Activated CD8-positive, alpha-beta T cell treated with anti-CD3 and anti-CD28 coated beads, Interleukin-2, amount 10 ng/mL, durations not matched to agents 7 days and 5 days (primary cell): ENCODE measurements at regions not wholly inside any gene's neighbourhood (a gene's known extent, or its start where the extent isn't known, plus 50 kb on each side); places are given as distances from the start of the nearest gene placed in this dataset.

ENCODE experiments used
- ATAC-seq: fragments of 150-1000 bp; cut with Tn5 transposase; one replicate; pipeline ENCODE4 v1.10.0; 2021; ENCODE audit warnings: moderate library complexity
- CTCF ChIA-PET: fragments of 350-600 bp; sonication (Branson Sonifier 250); formaldehyde crosslinking; loops from one replicate; lab custom pipeline; 2021; ENCODE audit warnings: antibody characterized with exemption; lab: Charles Lee
- POLR2A ChIA-PET: fragments of 350-600 bp; sonication (Branson Sonifier 250); formaldehyde crosslinking; loops from one replicate; lab custom pipeline; 2021; ENCODE audit warnings: antibody characterized with exemption; lab: Charles Lee
- DNase-seq: peaks from one replicate; pipeline ENCODE4 v3.0.0-alpha.2; 2020
- H3K27ac Mint-ChIP-seq: one replicate; pipeline ENCODE4 v1.8.0; 2021; ENCODE audit warnings: mild to moderate bottlenecking, mixed read lengths
- H3K27me3 Mint-ChIP-seq: one replicate; pipeline ENCODE4 v1.8.0; 2021; ENCODE audit warnings: low read depth, mixed read lengths
- H3K36me3 Mint-ChIP-seq: one replicate; pipeline ENCODE4 v1.8.0; 2021; ENCODE audit warnings: low read depth, mixed read lengths
- H3K4me1 Mint-ChIP-seq: one replicate; pipeline ENCODE4 v1.8.0; 2021; ENCODE audit warnings: low read depth, mixed read lengths
- H3K4me3 Mint-ChIP-seq: one replicate; pipeline ENCODE4 v1.8.0; 2021; ENCODE audit warnings: mild to moderate bottlenecking, mixed read lengths
- H3K9me3 Mint-ChIP-seq: one replicate; pipeline ENCODE4 v1.8.0; 2022; ENCODE audit warnings: mixed read lengths; ENCODE audit not compliant: insufficient read depth

DNA sequence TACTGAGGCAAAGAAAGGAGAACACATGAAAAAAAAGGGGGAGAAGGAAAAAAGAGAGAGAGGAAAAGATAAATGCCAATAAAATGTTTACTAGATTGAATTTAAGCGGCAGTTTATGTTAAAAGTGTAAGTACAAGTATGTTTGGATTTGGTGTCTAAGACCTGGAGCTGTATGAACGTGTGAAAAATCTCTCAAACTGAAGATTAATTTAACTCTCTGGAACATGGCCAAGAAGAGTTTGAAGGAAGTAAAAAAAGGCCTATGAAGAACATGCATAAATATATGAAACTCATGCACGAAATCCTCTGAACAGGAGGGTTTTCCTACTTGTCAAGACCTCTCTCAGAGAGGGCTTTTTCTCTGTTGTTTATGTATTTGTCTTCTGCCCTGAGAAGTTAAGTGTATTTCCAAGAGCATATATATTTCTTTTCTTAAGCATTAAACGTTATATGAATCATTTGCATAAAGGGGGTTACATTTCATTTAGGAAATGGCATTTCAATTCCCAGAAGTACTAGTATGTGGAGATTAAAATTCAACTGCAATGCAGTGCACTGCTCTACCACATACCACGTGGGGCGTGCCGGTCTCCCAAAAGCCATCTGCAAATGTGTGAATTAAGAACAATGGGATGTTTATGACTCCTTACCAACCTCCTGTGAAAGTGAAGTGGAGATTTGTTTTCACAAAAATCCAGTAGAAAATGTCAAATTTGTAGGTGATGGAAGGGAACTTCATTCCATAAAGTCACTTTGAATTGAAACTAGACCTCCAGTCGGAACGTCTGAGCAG lies 281.1 kb upstream of the TRIB2 start:
- no peak for ATAC-seq
- CTCF ChIA-PET: interaction anchor here (1.1 kb wide), 1 partner anchor 281 kb away, joined by 3 read pairs; the partner anchor contains the start of gene TRIB2
- Mint-ChIP-seq H3K36me3 (peaks cover 2% of the 10 kb centered on the region), H3K4me1 (peaks cover 24% of the 10 kb centered on the region), H3K9me3 (no peaks in the 10 kb centered on the region), H3K27ac (no peak overlapping the region), H3K27me3 (no peaks in the 10 kb centered on the region), H3K4me3 (no peak overlapping the region)
- no peak for DNase-seq
- POLR2A ChIA-PET: no interaction called here

DNA sequence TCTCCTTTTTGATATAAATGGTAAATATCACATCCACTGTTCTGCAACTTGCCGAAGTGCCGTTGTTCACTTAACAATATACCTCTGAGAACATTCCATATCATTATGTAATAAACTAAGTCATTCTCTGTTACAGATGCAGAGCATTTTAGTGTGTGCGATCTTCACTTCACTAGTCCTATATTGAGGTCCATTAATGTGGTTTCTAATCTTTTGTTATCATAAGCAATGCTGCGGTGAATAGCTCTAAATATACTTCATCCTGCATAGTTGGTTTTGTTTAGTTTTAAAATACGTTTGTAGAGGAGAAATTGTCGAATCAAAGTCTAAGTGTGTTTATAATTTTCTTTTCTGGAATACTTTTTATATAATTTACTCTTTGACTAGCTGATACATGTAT lies 280.3 kb upstream of the TRIB2 start:
- Mint-ChIP-seq H3K27ac (no peak overlapping the region), H3K9me3 (no peaks in the 10 kb centered on the region), H3K4me3 (no peak overlapping the region), H3K4me1 (peaks cover 17% of the 10 kb centered on the region), H3K36me3 (no peaks in the 10 kb centered on the region), H3K27me3 (no peaks in the 10 kb centered on the region)
- no peak for ATAC-seq
- ChIA-PET POLR2A (no interaction called here), CTCF (interaction anchor here (1.1 to 1.3 kb wide), 3 partner anchors 65 to 280 kb away, joined by 3 read pairs; partner anchors contain the start of gene TRIB2)
- DNase-seq: no peak

DNA sequence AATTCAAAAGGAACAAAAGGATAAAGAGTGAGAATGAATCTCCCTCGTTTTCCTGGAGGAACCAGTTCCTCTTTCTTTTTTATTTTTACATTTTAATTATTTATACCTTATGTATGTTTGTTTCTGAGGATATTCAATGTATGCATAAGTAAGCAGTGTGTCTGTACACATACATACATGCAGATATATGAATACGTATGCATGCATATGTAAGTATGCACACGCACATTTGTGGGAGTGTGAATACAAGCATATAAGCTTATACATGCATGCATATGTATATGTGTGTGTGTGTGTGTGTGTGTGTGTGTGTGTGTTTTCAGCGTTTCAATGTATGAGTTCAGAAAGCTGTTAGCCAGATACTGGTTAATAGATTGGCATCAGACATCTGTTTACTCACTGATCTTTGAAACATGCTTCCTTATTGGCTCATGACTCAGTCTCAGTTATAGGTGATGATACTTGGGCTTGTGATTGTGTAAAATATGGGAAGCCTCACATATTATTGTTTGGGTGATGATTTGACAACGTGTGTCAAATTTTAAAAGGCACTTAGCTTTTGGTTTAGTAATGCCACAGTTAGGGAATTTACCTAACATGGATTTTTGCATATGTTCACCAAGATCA lies 279.7 kb upstream of the TRIB2 start:
- peaks cover 19% of the 10 kb centered on the region for H3K4me1 Mint-ChIP-seq
- H3K36me3 Mint-ChIP-seq: no peaks in the 10 kb centered on the region
- no peaks in the 10 kb centered on the region for H3K27me3 Mint-ChIP-seq
- no peaks in the 10 kb centered on the region for H3K9me3 Mint-ChIP-seq
- DNase-seq (no peak), ATAC-seq (no peak)
- CTCF ChIA-PET: interaction anchor here (1.0 to 1.3 kb wide), 6 partner anchors 9 to 280 kb away, joined by 3 to 4 read pairs (median 3); partner anchors contain the start of gene TRIB2
- no peak overlapping the region for H3K4me3 Mint-ChIP-seq
- H3K27ac Mint-ChIP-seq: no peak overlapping the region
- POLR2A ChIA-PET: no interaction called here

DNA sequence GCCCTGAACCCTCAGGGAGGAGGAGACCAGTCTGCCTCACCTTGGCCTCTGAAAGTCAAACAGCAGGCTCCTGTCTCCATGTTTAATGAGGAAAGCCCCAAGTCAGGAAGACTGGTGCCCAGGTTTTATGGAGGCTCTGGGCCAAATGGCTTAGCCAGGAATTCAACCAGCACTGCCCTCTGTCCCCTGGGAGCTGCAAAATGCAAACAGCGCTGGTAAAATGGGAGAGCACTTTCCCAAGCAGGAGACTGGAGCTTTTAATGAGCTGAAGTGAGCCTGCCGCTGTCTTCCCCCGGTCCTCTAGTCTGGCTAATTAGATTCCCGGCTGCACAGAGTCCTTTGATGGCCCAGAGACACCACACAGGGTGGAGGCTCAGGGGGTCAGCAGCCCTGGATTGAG lies 276.0 kb upstream of the TRIB2 start:
- no peaks in the 10 kb centered on the region for H3K27me3 Mint-ChIP-seq
- ATAC-seq: no peak
- H3K4me3 Mint-ChIP-seq: no peak overlapping the region
- no peak overlapping the region for H3K27ac Mint-ChIP-seq
- H3K4me1 Mint-ChIP-seq: peaks cover 28% of the 10 kb centered on the region
- no peaks in the 10 kb centered on the region for H3K36me3 Mint-ChIP-seq
- no peaks in the 10 kb centered on the region for H3K9me3 Mint-ChIP-seq
- ChIA-PET POLR2A (no interaction called here), CTCF (interaction anchor here (1.9 kb wide), 1 partner anchor 11 kb away, joined by 5 read pairs; no protein-coding TSS in a partner anchor)
- no peak for DNase-seq

DNA sequence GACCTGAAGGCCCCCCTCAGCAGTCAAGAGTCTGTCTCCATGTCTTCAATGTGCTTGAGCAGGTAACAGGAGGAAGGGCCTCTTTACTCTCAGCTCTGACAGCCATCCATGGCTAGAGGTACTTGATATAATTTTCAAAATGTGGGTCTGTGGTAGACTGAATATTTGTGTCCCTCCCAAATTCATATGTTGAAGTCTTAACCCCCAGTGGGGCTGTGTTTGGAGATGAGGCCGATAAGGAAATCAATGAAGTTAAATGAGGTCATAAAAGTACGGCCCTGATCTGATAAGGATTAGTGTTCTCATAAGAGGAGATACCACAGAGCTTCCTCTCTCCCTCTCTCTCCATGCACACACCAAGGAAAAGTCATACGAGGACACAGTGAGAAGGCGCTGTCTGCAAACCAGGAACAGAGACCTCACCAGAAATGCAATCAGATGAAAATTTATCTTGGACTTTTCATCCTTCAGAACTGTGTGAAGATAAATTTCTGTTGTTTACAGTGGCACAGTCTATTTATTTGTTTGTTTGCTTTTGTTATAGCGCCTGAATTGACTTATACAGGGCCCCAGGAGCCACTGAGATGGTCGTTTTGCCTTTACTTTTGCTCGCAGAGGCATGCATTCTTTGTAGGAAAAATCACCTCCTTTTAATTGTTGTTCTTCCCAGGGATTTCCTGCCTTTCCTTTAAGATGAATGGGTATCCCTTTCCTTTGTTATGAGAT lies 274.8 kb upstream of the TRIB2 start:
- no peak for ATAC-seq
- no peak overlapping the region for H3K4me3 Mint-ChIP-seq
- no peak for DNase-seq
- peaks cover 20% of the 10 kb centered on the region for H3K4me1 Mint-ChIP-seq
- POLR2A ChIA-PET: no interaction called here
- no peaks in the 10 kb centered on the region for H3K36me3 Mint-ChIP-seq
- H3K27me3 Mint-ChIP-seq: no peaks in the 10 kb centered on the region
- CTCF ChIA-PET: interaction anchor here (0.7 to 1.0 kb wide), 2 partner anchors 9 to 279 kb away, joined by 3 read pairs; no protein-coding TSS in a partner anchor
- H3K27ac Mint-ChIP-seq: no peak overlapping the region
- no peaks in the 10 kb centered on the region for H3K9me3 Mint-ChIP-seq

DNA sequence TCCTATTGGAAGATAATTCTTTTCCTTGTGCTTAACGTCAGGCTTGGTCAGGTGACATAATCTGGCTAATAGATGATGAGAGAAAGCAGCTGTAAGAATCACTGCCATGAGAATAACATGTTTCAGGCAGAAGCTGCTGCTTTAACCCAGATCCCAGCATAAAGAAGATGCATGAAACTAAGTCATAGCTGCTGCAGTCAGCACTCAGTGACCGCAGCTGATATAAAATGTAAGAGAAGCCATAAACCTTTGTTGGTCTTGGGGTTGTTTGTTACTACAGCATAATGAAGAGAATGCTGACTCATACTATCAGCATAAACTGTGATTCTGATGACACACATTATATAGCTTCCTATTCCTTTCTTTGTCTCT lies 274.3 kb upstream of the TRIB2 start:
- no peak for DNase-seq
- Mint-ChIP-seq H3K9me3 (no peaks in the 10 kb centered on the region), H3K36me3 (no peaks in the 10 kb centered on the region), H3K4me3 (no peak overlapping the region), H3K4me1 (peaks cover 18% of the 10 kb centered on the region), H3K27me3 (no peaks in the 10 kb centered on the region), H3K27ac (no peak overlapping the region)
- CTCF ChIA-PET: interaction anchor here (0.7 to 1.0 kb wide), 2 partner anchors 10 to 279 kb away, joined by 3 read pairs; no protein-coding TSS in a partner anchor
- POLR2A ChIA-PET: no interaction called here
- ATAC-seq: no peak

DNA sequence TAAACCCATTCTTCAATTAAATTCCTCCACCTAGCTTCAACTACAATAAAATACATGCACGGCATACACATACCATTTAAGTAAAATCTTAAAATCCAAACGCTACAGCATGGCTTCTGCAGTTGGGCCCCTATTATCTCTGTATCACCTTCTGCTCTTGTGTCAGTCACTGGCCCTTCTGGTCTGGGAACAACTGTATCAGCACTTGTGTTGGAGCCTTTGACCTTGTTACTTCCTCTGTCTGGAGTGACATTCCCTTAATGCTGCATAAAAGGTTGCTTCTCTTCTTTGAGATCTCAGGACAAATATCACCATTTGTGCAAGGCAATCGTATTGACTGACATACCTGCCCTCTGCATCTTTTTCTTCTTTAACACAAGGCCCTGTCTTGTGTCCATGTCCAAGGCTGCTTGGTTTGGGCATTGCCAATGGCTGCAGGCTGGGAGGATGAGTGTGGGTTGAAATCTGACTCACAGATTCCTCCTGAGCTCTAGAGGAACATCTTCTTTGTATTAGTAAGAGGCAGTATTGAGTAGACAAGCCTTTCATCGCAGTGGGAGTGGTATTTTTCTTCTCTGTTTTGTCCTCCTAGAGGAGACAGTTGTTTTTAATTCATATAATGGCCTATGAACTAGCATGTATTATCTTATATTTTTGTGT lies 267.8 kb upstream of the TRIB2 start:
- CTCF ChIA-PET: interaction anchor here (1.0 kb wide), 1 partner anchor 558 kb away, joined by 3 read pairs; no protein-coding TSS in a partner anchor
- Mint-ChIP-seq H3K4me1 (peaks cover 22% of the 10 kb centered on the region), H3K4me3 (no peak overlapping the region), H3K36me3 (peaks cover 2% of the 10 kb centered on the region), H3K9me3 (no peaks in the 10 kb centered on the region), H3K27ac (no peak overlapping the region), H3K27me3 (no peaks in the 10 kb centered on the region)
- DNase-seq (no peak), ATAC-seq (peak; percentile 27)
- POLR2A ChIA-PET: no interaction called here

DNA sequence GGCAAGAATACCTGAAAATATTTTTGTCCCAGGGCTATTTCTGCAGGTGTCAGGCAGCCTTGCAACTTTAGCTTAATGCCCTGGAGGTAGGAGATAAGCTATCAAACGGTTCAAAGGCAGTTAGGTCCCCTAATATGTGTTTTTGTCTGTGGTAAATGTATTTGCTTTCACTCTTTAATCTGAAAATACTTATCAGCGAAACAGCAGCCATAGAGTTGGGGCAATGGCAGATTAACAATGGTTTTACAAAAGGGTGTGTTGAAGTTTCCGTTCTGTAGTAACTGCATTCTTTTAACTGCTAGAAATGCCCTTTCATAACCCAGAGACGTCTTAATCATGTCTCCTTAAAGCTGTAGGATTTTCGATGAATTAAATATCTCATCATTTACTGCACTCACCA lies 265.0 kb upstream of the TRIB2 start:
- ATAC-seq (no peak), DNase-seq (no peak)
- ChIA-PET POLR2A (interaction anchor here (0.8 to 1.0 kb wide), 2 partner anchors 36 to 265 kb away, joined by 3 read pairs; partner anchors contain the start of gene TRIB2), CTCF (interaction anchor here (0.6 to 1.8 kb wide), 10 partner anchors 12 to 623 kb away, joined by 3 to 12 read pairs (median 3); partner anchors contain the start of gene TRIB2)
- Mint-ChIP-seq H3K36me3 (peaks cover 2% of the 10 kb centered on the region), H3K27me3 (no peaks in the 10 kb centered on the region), H3K4me3 (peak overlapping the region; percentile 65), H3K27ac (peak overlapping the region; percentile 82), H3K4me1 (peaks cover 30% of the 10 kb centered on the region), H3K9me3 (no peaks in the 10 kb centered on the region)

DNA sequence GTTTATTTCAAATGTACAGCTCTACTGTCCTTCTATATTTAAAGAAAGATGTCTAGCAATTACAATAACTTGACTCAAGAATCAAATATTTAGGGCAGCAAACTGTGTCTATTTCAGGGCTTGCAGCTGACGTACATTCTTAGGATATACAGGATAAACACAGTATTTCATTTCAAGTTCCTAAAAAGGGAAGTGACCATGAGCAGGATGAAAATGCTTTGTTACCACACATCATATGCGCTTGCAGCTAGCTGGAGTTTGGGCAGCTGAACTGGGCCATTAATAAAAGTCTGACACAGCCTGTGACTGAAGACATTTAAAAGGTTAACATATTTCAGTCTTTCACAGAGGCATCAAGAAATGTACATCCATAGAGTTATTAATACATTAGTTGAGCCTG lies 264.6 kb upstream of the TRIB2 start:
- CTCF ChIA-PET: interaction anchor here (0.6 to 1.8 kb wide), 10 partner anchors 12 to 623 kb away, joined by 3 to 12 read pairs (median 3); partner anchors contain the start of gene TRIB2
- H3K27me3 Mint-ChIP-seq: no peaks in the 10 kb centered on the region
- POLR2A ChIA-PET: interaction anchor here (0.7 to 1.0 kb wide), 2 partner anchors 36 to 271 kb away, joined by 3 read pairs; no protein-coding TSS in a partner anchor
- peak overlapping the region; percentile 65 for H3K4me3 Mint-ChIP-seq
- peaks cover 2% of the 10 kb centered on the region for H3K36me3 Mint-ChIP-seq
- DNase-seq (no peak), ATAC-seq (no peak)
- H3K4me1 Mint-ChIP-seq: peaks cover 35% of the 10 kb centered on the region
- peak overlapping the region; percentile 82 for H3K27ac Mint-ChIP-seq
- no peaks in the 10 kb centered on the region for H3K9me3 Mint-ChIP-seq

DNA sequence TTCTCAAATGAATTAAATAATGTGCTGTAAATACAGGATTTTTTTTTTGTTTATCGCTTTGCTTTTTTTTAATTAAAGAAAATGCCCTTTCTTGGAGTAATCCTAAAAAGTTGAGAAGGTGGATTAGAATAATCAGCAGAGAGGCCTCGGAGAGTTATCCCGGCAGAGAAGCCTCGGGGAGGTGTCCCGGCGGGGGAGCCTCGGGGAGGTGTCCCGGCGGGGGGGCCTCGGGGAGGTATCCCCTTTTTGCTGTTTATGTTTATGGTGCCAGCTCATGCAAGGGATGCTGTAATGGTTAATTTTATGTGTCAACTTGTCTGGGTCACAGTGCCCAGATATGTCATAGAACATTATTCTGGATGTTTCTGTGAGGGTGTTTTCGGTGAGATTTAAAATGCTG lies 263.0 kb upstream of the TRIB2 start:
- ChIA-PET POLR2A (no interaction called here), CTCF (no interaction called here)
- DNase-seq (no peak), ATAC-seq (no peak)
- Mint-ChIP-seq H3K27me3 (no peaks in the 10 kb centered on the region), H3K4me3 (no peak overlapping the region), H3K4me1 (peaks cover 39% of the 10 kb centered on the region), H3K27ac (no peak overlapping the region), H3K9me3 (no peaks in the 10 kb centered on the region), H3K36me3 (peaks cover 2% of the 10 kb centered on the region)

DNA sequence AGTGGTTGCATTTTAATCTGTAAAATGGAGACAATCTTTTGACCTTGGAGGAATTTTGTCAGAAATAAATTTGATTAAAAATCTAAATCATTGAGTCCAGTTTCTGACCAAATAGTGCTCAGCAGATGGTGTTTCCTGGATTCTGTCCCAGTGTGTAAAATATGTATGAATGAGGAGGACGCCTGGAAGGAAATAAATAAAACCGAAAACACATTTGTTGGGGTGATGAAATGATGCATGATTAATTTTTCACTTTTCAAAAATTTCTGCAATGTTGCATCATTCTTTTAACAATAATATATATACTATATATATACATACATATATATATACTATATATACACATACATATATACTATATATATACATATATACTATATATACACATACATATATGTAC lies 261.1 kb upstream of the TRIB2 start:
- ChIA-PET POLR2A (no interaction called here), CTCF (no interaction called here)
- Mint-ChIP-seq H3K36me3 (peaks cover 2% of the 10 kb centered on the region), H3K27ac (peak overlapping the region; percentile 55), H3K4me1 (peaks cover 39% of the 10 kb centered on the region), H3K4me3 (no peak overlapping the region), H3K9me3 (no peaks in the 10 kb centered on the region), H3K27me3 (no peaks in the 10 kb centered on the region)
- DNase-seq (no peak), ATAC-seq (no peak)
